GM19455 (cell line): ENCODE measurements at regions not wholly inside any gene's neighbourhood (a gene's known extent, or its start where the extent isn't known, plus 50 kb on each side); places are given as distances from the start of the nearest gene placed in this dataset.

ENCODE experiments used
- ATAC-seq: cut with Tn5 transposase; IDR thresholded peaks from one replicate; pipeline ENCODE4 v1.9.1; 2021; ENCODE audit not compliant: unreplicated experiment

DNA sequence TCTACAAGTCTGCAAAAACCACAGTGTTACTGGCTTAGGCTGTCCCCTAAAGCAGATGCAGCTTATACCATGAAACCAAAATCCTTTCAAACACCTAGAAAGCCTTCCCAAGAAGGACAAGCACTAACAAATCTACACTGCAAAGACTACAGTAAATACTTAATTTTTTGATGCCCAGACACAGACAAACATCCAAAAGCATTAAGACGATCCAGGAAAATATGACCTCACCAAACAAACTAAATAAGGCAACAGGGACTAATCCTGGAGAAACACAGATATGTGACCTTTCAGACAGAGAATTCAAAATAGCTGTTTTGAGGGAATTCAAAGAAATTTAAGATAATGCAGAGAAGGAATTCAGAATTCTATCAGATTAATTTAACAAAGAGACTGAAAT lies 423.5 kb downstream of the COL12A1 start:
- no peak for ATAC-seq

DNA sequence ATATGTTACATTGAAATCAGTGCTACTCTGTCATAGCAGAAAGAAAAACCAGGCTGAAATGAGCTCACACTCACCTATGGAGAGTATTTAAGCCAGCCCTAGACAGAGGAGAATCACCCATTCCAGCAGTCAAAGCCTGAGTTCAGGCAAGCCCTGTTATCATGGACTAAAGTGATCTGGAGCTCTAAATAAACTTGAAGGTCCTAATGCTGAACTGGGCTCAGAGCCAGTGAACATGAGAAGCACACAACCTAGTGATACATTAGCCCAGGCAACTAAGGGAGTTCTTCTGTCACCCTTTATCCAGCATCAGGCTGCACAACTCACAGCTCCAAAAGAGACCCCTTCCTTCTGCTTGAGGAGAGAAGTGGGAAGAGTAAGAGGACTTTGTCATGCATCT lies 425.0 kb downstream of the COL12A1 start:
- no peak for ATAC-seq

DNA sequence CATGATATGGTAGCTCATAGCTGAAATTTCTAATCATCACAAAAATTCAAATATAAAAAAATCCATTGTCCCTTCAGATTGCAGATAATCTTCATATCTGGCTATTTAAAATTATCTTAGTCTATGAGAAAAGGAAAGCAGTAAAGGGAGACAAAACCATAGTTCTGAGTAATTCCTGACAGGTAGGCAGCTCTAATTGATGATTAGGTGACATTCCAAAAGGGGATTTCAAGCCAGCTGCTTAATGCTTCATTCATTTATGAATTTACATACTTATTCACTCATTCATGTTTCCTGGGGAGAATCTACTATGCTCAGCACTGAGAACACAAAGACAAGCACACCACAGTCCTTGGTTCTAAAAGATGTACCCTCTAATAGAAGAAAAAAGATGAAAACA lies 437.1 kb downstream of the COL12A1 start:
- ATAC-seq = no peak

DNA sequence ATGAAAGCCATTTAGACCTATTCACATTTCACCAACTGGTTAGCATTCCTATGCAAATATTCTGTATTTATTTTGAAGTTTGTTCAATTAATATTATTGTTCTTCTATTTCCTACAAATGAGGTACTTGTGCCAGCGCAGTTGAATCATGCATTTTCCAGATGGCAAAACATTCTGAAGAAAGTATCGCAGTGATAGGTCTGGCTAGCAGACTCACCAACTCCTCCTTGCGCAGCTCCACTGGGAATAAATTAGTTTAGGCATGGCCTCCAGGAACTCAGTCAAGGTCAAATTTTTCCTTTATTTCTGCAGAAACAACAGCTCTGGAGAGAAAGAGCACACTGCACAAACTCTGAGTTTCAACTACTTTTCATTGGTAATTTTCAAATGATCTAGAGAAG lies 437.7 kb downstream of the COL12A1 start:
- no peak for ATAC-seq

DNA sequence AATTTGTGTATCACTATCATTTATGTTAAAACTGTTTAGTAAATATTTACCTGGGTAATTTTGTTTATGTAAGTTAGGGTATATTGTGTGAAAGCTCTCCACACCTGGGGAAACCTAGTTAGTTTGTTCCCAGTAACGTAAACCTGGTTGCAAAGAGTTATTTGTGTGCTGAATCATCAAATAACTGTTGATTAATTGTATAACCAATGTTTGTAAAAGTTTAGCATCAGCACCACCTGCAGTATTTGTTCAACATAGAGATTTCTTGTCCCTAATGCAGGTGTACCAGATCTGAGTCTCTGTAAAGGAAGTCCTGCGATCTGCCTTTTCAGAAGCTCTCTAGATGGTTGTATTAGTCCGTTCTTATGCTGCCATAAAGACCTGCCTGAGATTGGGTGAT lies 440.4 kb downstream of the COL12A1 start:
- ATAC-seq = no peak

DNA sequence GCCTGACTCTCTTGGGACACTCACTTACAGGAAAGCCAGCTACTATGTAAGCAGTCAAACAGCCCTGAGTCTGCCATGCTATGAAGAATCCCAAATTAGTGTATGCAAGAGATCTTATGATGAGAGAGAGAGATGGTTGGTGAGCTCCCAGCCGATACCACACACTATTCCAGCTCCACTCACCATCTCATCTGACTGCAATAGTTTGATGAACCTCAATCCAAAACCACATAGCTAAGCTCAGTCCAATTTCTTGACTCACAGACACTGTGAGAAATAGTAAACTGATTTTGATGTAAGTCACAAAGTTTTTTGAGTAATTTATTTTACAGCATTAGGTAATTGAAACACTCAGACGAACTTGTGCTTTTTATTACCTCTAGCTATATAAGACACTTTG lies 441.4 kb downstream of the COL12A1 start:
- ATAC-seq = no peak

DNA sequence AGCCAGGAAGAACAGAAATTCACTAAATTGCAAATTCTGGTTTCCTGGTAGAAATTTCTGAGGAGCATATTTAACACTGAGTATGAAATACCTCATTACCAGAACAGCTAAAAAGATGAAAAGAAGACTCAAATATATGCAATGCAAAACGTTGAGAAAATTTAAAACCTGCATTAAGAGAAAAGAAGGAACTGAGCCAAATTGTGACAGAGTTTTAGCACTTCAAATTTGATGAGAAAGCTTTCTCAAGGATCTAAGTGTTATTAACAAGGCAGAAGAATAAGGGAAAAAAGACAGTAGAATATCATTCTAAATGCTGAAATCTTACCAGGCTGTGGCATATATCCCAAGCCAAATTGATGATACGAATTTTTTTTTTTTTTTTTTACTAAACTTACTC lies 443.0 kb downstream of the COL12A1 start:
- ATAC-seq = no peak

DNA sequence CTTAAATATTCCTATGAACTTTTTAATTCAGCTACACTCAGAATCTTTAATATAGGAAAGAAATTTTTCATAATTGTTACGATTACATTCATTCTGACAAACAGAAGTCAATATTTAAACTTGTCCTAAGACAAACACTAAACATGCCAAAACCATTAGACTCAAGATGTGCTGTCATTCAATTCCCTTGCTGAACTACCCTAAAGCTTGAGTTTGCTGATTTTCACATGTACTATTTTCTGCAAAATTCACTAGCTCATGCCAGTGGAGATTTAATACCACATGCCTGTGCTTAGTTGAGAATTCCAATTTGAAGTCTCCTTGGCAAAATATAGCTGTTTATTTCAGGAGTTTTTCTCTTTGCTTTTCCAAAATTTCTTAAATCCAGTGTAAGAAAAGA lies 448.0 kb downstream of the COL12A1 start:
- ATAC-seq = no peak

DNA sequence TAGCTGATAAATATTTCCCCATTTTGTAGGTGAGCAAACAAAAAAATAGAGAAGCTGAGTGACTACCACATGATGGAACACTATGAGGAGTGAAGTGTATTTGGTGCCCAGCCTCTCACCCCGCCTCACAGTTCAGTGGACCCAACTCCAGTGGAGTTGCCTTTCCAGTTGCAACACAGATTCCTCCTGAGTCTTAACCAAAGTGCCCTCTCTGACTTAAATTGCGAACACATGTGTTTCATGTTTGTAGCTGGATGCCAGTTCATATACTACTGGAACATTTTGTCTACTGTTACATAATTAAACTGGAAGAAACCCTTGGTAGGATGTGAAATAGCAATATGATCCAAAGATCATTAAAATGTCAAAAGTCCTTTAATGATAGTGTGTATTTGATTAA lies 448.9 kb downstream of the COL12A1 start:
- no peak for ATAC-seq

DNA sequence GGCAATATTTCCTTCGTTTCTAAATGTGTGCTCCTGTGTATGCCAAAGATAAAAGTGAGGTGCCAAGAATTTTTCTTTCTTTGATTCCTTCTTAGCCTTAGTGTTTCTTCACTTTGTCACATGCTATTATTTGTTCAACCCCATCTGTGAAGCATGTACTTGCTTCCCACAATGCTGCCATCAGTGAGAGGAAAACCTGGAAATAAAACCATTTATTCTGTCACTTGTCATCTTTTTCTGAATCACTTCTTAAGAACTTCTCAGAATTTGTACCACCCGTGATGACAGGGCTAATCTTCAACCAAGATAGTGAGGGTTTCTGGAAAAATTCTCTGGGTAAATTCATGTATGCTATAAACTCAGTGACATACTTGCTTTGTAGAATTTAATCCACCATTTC lies 450.1 kb downstream of the COL12A1 start:
- ATAC-seq = no peak

DNA sequence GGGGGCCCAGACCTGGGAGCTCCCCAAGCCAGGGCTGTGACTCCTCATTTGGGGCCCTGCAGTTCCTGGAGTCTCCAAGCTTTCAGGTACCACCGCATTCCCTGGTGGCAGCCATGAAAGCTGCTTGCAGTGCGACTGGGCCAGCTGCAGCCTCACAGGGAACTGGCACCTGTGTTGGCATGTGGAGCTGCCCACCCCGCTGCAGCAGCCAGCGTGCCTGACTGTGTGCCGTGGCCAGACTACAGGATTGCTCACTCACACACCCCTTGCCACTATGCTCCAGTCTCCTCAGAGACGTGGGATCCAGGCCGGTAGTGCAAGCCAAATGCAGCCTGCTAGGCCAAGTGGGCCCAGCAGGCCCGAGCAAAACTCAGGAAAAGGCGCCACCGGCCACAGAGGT lies 450.7 kb downstream of the COL12A1 start:
- ATAC-seq = no peak

DNA sequence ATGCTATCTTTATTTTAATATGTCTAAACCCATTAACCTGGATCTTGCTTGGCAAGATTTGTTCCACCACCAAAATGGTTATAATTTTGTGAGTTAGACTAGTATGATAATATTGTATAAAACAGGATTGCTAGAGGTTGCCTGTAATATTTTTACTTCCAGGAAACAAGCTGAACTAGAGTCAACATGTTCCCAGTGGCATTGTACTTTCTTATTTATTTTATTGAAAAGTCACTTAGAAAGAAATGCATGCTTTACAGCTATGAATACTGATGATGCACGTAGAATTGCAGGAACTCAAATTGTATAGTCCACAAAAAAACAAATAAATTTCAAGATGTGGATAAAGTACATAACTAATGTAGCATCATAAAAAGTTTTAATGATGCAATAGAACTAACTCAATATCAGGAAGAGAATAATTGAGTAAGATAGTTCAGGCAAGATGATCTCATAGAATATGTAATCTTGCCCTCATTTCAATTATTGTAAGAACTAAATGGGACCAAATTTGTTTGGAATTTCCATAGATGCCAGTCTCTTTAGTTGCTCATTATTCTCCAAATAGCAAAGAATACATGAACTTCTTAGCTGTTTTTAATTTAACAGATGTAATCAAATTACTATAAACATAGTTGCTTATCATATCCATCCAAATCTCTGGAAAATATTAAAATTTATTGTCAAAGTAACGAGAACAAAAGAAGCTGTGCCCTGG lies 451.8 kb downstream of the COL12A1 start:
- no peak for ATAC-seq

DNA sequence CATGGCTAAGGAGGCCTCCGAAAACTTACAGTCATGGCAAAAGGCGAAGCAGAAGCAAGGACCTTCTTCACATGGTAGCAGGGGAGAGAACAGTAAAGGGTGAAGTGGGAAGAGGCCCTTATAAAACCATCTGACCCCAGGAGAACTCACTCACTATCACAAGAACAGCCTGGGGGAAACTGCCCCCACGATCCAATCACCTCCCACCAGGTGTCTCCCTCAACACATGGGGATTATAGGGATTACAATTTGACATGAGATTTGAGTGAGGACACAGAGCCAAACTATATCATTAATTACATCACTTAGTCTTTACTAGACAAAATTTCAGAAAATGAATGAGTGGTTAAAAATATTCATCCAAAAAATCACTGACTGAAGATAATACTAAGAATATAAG lies 453.6 kb downstream of the COL12A1 start:
- no peak for ATAC-seq

DNA sequence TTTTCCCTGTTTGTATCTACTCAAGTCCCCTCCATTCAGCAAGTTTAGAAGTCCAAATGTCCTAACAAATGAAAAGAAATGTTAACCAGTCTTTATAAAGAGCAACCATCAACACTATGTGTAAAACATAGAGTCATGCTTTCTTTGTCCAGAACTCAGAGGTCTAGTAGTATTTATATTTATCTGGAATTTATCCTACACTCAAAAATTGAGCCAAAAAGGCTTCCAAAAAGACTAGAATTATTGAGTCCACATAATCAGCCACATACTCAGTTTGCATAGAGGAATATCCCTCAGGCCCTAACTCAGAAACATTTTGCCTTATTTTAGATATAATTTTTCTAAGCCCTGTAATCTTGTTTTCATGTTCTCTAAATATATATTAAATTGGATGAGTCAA lies 455.0 kb downstream of the COL12A1 start:
- no peak for ATAC-seq

DNA sequence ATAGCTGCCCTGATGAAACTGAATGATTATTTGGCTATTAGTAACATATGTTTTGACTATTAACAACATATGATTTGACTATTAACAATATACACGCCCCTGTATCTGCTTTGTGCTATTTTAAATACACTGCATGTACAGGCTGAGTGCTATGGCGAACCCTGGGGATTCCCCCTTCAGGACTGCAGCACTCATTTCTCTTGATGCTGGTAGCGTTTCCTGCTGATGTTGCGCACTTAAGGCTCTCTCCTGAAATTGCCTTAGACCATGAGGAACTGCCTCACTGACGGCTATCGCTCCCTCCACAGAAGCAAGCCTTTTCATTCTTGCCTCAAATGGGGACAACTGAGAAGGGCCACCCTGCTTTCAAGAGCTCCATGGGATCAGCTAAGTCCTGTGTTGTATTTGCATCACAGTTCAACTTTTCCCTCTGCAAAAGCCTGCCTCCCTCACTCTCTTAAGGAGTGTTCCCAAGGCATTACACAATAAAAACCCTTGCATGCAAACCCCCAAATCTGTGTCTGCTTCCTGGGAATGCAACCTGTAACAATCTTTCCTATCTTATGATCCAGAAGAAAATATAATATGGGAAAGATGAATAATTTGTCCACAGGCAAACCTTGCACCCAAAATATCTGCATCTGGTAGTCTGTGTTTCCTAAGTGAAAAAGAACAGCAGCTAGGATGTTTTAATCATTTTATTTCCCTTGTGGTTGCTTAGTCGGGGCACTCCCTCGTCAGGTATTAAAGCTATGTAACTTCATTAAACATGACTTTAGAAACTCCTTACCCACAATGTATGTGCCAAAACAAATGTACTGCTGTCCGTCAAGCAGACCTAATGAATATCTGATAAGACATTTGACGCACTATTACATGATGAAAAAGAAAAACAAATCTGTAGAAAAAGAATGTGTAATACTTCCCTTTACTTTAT lies 456.4 kb downstream of the COL12A1 start:
- ATAC-seq = no peak

DNA sequence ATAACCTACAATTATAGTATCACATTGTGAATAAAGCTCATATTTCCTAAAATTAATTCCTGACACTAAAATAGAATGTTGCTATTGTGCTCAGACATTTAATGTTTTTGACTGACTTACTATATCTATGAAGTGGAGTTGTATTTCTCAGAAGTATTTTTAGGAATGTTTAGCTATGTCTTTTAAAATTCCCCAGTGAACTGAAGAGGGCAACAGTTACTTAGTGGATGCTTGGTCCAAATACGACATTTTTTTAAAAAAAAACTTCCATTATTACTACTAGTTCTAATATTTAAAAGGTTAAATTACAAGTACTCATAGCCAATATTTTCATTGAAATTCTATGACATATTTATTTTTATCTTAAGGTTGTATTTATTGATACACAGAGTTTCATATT lies 460.2 kb downstream of the COL12A1 start:
- ATAC-seq = no peak

DNA sequence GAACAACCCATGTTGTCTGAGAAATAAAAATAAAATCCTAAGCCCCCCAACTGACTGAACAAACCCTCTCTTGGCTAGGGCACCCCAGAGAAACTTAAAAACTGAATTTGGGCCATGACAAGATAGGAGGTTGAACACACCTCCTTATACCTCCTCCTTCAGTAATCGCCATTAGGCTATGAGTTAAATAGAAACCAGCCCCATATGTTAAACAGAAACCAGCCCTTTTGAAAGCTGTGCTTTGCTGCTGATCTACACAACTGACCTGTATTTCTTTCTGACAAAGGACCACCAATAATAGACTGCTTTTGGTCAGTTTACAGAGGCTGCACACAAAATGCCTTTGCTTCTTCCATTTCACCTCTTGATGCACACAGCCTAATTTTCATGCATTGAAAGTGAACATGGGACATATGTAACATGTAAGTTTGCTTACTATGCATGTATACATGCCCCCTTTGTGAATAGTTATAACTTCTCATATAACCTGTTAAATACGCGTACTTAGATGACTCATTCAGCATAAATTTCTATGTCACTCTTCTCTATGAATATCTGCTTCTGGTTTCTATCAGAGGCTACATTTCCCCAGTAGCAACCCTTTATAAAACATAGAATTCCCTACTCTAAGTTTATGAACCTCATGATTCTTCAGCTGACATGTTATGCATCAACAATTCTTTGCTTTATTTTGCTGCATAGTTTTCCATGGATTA lies 462.9 kb downstream of the COL12A1 start:
- no peak for ATAC-seq

DNA sequence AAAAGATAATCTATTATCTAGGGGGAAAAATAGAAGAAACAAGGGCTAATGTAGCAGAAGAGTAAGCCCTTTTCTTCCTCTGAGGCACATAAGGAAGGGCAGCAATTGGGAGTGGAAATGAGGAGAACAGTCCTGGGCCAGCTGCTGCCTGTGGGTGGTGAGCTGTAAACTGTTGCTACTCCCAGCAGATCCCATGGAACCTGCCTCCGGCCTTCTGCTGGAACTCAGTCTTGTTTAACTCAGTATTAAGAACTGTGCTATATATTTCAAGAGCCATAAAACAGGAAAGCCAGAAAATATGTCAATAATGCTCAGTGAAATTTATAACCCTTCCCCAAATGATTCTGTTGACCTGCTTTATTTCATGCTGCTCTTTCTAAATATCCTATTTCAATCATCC lies 464.2 kb downstream of the COL12A1 start:
- no peak for ATAC-seq

DNA sequence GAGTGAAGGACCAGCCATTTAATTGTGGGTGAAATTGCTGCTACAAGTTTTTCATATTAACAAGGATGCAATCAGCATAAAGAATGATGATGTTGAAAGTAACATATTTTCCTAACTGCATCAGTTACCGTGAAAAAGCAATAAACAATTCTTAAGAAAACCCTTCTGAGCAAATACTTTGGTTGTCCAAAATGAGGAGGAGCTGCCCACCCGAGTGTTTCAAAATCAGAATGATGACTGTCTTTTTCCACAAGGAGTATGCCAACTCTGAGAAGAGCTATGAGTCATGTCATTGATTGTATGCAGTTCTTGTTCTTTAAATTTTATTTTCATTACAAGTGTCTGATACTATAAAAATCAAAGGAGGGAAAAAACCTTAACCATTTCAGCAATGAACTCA lies 470.5 kb downstream of the COL12A1 start:
- ATAC-seq = no peak

DNA sequence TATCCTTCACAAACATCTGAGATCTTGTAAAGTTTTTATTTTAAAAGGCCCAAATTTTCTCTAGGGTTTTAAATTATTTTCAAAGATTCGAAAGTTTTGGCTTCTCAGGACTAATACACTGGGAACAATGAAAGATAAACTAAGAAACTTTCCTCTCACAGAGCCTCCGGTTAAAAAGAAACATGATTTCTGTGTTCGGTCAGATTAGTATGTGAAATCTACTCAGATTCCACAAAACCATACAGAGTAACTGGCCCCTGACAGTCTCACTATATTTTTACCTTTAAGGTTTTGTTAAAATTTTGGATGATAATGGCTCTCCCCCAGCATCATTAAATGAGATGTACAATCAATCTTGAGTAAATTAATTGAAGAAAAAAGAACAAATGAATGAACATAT lies 471.0 kb downstream of the COL12A1 start:
- no peak for ATAC-seq

DNA sequence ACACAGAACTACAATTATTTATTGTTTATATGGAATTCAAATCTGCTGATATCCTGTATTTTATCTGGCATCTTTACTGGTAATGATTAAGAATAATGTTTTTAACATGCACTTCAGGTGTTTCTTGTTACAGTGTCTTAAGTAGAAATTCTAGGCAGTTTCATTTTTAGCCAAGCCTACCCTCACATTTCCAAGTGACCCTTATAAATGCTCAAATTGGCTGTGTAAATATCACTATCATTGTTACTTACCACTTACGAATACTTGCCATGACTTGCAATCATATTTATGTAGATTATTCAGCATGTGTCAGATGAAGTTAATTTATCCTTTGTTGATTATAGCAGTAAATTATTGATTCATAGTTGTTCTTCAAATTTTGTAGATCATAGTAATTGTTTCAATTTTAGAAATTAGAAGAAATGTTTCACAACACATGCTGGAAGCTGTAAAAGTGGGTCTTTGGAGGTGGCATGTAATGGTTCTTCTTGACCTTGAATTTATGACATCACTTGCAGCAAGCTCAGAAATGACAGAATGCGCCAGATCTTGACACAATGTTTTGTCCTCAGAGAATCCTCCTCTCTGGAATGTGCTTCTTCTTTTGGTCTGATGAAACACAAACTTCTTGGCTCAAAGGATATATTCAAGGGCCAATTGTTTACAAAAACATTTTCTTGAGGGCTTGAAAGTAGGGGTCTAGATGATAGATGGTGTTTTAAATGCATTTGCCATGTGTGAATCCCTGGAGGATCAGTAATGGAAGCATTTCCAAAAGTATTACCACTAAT lies 471.8 kb downstream of the COL12A1 start:
- ATAC-seq = no peak
